NT2/D1 (cell line): ENCODE measurements at regions not wholly inside any gene's neighbourhood (a gene's known extent, or its start where the extent isn't known, plus 50 kb on each side); places are given as distances from the start of the nearest gene placed in this dataset.

Source experiments
- SUZ12 ChIP-seq: IDR thresholded peaks from 2 replicates; pipeline ENCODE4 v1.6.1; 2011; ENCODE audit not compliant: insufficient read length, insufficient read depth; ENCODE audit errors: extremely low read depth
- YY1 ChIP-seq: IDR thresholded peaks from 2 replicates; pipeline ENCODE4 v1.6.1; 2011; ENCODE audit not compliant: insufficient read length, insufficient read depth

- no peak for TF ChIP-seq YY1
- no peak for TF ChIP-seq SUZ12
Measured at GRCh38 chr2:194214192-194214591, 1442.8 kb upstream of the SLC39A10 start.
